CD14-positive monocyte (primary cell): ENCODE measurements at regions not wholly inside any gene's neighbourhood (a gene's known extent, or its start where the extent isn't known, plus 50 kb on each side); places are given as distances from the start of the nearest gene placed in this dataset.

ENCODE experiments used
- DNase-seq, 3 donors: peaks; one replicate each; pipeline ENCODE4 v3.0.0-alpha.2; 2011 to 2022
- H2AFZ ChIP-seq: 2 replicates; pipeline ENCODE4 v1.6.0; 2012; ENCODE audit warnings: mild to moderate bottlenecking, low read depth, low read length, inconsistent platforms; ENCODE audit not compliant: insufficient read depth, poor library complexity, severe bottlenecking
- H3K27ac ChIP-seq, 2 donors: 1 replicate in 1 of 2; 2 replicates in 1 of 2; pipeline ENCODE4 v1.5.1; 2012 to 2013; ENCODE audit warnings: low read length in 2 of 2, control low read depth in 1 of 2, inconsistent platforms in 1 of 2, low read depth in 1 of 2, mild to moderate bottlenecking in 1 of 2
- H3K27me3 ChIP-seq, 2 donors: one replicate each; pipeline versions ENCODE4 v1.6.0 to v1.6.1; 2011 to 2013; ENCODE audit warnings: low read length in 2 of 2; ENCODE audit not compliant: control insufficient read depth in 2 of 2, insufficient read depth in 2 of 2
- H3K36me3 ChIP-seq, 2 donors: replicated peaks in 1 of 2; 1 replicate in 1 of 2; 2 replicates in 1 of 2; pipeline versions ENCODE4 v1.5.1 to v1.6.1; 2012 to 2013; ENCODE audit warnings: low read length in 2 of 2, control low read depth in 1 of 2, inconsistent platforms in 1 of 2, mild to moderate bottlenecking in 1 of 2; ENCODE audit not compliant: insufficient read depth in 2 of 2, control insufficient read depth in 1 of 2
- H3K4me1 ChIP-seq, 2 donors: 1 replicate in 1 of 2; 2 replicates in 1 of 2; pipeline versions ENCODE4 v1.5.1 to v1.6.1; 2012 to 2013; ENCODE audit warnings: low read length in 2 of 2, control low read depth in 1 of 2, inconsistent platforms in 1 of 2, mild to moderate bottlenecking in 1 of 2, moderate library complexity in 1 of 2; ENCODE audit not compliant: insufficient read depth in 2 of 2, control insufficient read depth in 1 of 2
- H3K4me2 ChIP-seq: replicated peaks from 2 replicates; pipeline ENCODE3; 2012; ENCODE audit warnings: low read length, moderate library complexity, mild to moderate bottlenecking; ENCODE audit not compliant: poor library complexity, severe bottlenecking; ENCODE audit errors: extremely low read depth
- H3K4me3 ChIP-seq, 3 experiments: fragments of 200-600 bp in 1 of 3; sonication (generic) in 1 of 3; replicated peaks in 1 of 3; 1 replicate in 2 of 3; 2 replicates in 1 of 3; pipeline ENCODE4 v1.5.1; 2011 to 2013; ENCODE audit warnings: low read length in 3 of 3, mild to moderate bottlenecking in 3 of 3, control low read depth in 2 of 3, low read depth in 2 of 3, inconsistent platforms in 1 of 3, moderate library complexity in 1 of 3
- H3K79me2 ChIP-seq: 2 replicates; pipeline ENCODE4 v1.6.0; 2012; ENCODE audit warnings: mild to moderate bottlenecking, control low read depth, inconsistent platforms, low read length, moderate library complexity; ENCODE audit not compliant: insufficient read depth
- H3K9ac ChIP-seq: 2 replicates; pipeline ENCODE4 v1.6.0; 2017; ENCODE audit warnings: low read length, mild to moderate bottlenecking; ENCODE audit not compliant: insufficient read depth, poor library complexity, severe bottlenecking
- H3K9me3 ChIP-seq, 2 donors: replicated peaks in 1 of 2; 1 replicate in 1 of 2; 2 replicates in 1 of 2; pipeline versions ENCODE4 v1.5.1 to v1.6.1; 2012 to 2013; ENCODE audit warnings: low read length in 2 of 2, control low read depth in 1 of 2; ENCODE audit not compliant: control insufficient read depth in 1 of 2, insufficient read depth in 1 of 2
- H4K20me1 ChIP-seq: 2 replicates; pipeline ENCODE4 v1.6.0; 2012; ENCODE audit warnings: mild to moderate bottlenecking, low read length, control low read depth, moderate library complexity; ENCODE audit not compliant: insufficient read depth
- H3K27ac Mint-ChIP-seq, 7 donors: one replicate each; pipeline ENCODE4 v1.8.0; 2020; ENCODE audit warnings: mild to moderate bottlenecking in 7 of 7, mixed read lengths in 7 of 7, moderate library complexity in 6 of 7, inconsistent platforms in 2 of 7
- H3K27me3 Mint-ChIP-seq, 3 donors: one replicate each; pipeline ENCODE4 v1.8.0; 2021 to 2022; ENCODE audit warnings: low read depth in 3 of 3, mild to moderate bottlenecking in 3 of 3, mixed read lengths in 3 of 3, moderate library complexity in 3 of 3, inconsistent platforms in 1 of 3
- H3K36me3 Mint-ChIP-seq, 2 donors: one replicate each; pipeline ENCODE4 v1.8.0; 2020; ENCODE audit warnings: mixed read lengths in 2 of 2, inconsistent platforms in 1 of 2, mild to moderate bottlenecking in 1 of 2
- H3K4me1 Mint-ChIP-seq: one replicate; pipeline ENCODE4 v1.8.0; 2020; ENCODE audit warnings: mild to moderate bottlenecking, mixed read lengths
- H3K4me3 Mint-ChIP-seq, 2 donors: one replicate each; pipeline ENCODE4 v1.8.0; 2020; ENCODE audit warnings: mild to moderate bottlenecking in 2 of 2, mixed read lengths in 2 of 2, moderate library complexity in 1 of 2
- H3K9me3 Mint-ChIP-seq, 7 donors: one replicate each; pipeline ENCODE4 v1.8.0; 2020 to 2022; ENCODE audit warnings: mixed read lengths in 7 of 7, mild to moderate bottlenecking in 6 of 7, moderate library complexity in 6 of 7, inconsistent platforms in 2 of 7
- WGBS: methylation state at CpG from one replicate; pipeline ENCODE4 v1.1.5; 2013; ENCODE audit warnings: missing lambda C conversion rate; ENCODE audit not compliant: insufficient coverage; 5-methylcytosine and 5-hydroxymethylcytosine counted together
- intact Hi-C, 2 donors: fragments of 100-400 bp; cut with micrococcal nuclease; formaldehyde crosslinking; loops; one replicate each; pipeline versions ENCODE4 v1.15.0 to v1.15.1; 2023
- TF ChIP-seq, protein P1 (sequence below): fragments of 200-600 bp; IDR thresholded peaks from one replicate; pipeline ENCODE4 v1.8.0; 2022; ENCODE audit warnings: antibody characterized with exemption, mild to moderate bottlenecking

DNA sequence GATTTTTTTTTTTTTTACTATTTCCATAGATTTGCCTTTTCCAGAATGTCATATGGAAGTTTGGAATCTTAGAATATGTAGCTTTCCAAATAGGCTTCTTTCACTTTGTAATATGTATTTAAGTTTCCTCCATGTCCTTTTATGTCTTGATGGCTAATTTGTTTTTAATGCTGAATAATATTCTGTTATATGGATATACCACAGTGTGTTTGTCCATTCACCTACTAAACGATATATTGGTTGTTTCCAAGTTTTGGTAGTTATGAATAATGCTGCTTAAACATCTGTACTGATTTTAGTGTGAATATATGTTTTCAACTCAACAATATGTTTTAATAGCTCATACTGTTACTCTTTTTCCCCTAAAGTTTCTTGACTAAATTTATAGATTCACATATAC is 669.8 kb upstream of the PCDH15 start:
- H3K4me3 Mint-ChIP-seq: no peak overlapping the region
- Histone ChIP-seq H3K9ac (no peak overlapping the region), H3K4me3 (no peak overlapping the region), H3K79me2 (no peaks in the 10 kb centered on the region), H3K4me1 (no peaks in the 10 kb centered on the region), H2AFZ (no peak overlapping the region), H3K9me3 (no peaks in the 10 kb centered on the region), H3K27me3 (no peaks in the 10 kb centered on the region), H3K27ac (no peak overlapping the region), H3K36me3 (no peaks in the 10 kb centered on the region), H4K20me1 (no peaks in the 10 kb centered on the region), H3K4me2 (no peak overlapping the region)
- DNase-seq: no peak
- peaks cover 0 to 3% (median 0%) of the 10 kb centered on the region in 7 donors for H3K9me3 Mint-ChIP-seq
- no peaks in the 10 kb centered on the region for H3K4me1 Mint-ChIP-seq
- TF ChIP-seq, protein P1, sequence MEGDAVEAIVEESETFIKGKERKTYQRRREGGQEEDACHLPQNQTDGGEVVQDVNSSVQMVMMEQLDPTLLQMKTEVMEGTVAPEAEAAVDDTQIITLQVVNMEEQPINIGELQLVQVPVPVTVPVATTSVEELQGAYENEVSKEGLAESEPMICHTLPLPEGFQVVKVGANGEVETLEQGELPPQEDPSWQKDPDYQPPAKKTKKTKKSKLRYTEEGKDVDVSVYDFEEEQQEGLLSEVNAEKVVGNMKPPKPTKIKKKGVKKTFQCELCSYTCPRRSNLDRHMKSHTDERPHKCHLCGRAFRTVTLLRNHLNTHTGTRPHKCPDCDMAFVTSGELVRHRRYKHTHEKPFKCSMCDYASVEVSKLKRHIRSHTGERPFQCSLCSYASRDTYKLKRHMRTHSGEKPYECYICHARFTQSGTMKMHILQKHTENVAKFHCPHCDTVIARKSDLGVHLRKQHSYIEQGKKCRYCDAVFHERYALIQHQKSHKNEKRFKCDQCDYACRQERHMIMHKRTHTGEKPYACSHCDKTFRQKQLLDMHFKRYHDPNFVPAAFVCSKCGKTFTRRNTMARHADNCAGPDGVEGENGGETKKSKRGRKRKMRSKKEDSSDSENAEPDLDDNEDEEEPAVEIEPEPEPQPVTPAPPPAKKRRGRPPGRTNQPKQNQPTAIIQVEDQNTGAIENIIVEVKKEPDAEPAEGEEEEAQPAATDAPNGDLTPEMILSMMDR: no peak
- H3K36me3 Mint-ChIP-seq: no peaks in the 10 kb centered on the region
- no peaks in the 10 kb centered on the region for H3K27me3 Mint-ChIP-seq
- no peak overlapping the region for H3K27ac Mint-ChIP-seq
- no CpG with 5 or more reads among the region's 1 CpG for WGBS
- intact Hi-C loops: no loop called here

DNA sequence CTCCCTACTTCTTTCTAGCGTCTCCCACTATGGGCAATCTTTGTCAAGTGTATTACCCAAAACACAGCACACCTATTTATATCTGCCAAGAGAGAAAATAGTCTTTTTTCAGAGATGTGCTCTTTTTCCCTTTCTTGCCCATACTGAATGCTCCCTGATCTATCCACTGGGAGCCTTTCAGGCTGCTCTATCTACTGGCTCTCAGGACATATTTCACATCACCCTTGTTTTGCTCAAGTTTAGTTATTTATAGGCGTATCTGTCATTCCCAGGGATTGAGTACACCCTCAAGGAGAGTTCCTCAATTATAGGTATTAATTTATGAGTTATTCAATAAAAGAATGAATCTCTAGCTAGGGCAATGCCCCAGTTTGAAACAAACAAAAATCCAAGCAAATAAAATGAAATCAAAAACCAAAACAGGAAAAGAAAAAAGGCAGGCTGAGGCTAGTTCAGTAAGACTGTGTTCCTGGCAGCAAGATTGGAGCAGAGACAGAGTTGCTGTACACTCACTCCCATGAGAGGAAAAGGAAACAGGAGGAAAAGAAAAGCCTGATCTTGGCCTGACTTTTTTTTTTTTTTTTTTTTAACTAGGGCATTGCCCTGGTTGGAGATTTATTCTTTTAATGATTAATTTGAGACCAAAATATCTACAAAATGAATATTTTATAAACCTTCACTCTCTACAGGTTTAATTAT is 665.9 kb upstream of the PCDH15 start:
- H3K4me2 ChIP-seq: no peak overlapping the region
- no CpG with 5 or more reads among the region's 2 CpGs for WGBS
- H3K4me3 ChIP-seq: no peak overlapping the region
- H3K9me3 Mint-ChIP-seq: peaks cover 0 to 3% (median 0%) of the 10 kb centered on the region in 7 donors
- TF ChIP-seq, protein P1: no peak
- H3K9me3 ChIP-seq: no peaks in the 10 kb centered on the region
- H3K9ac ChIP-seq: no peak overlapping the region
- no peak overlapping the region for H3K4me3 Mint-ChIP-seq
- no peaks in the 10 kb centered on the region for H4K20me1 ChIP-seq
- no peaks in the 10 kb centered on the region for H3K4me1 ChIP-seq
- H3K36me3 Mint-ChIP-seq: no peaks in the 10 kb centered on the region
- no peaks in the 10 kb centered on the region for H3K36me3 ChIP-seq
- no peak overlapping the region for H3K27ac ChIP-seq
- intact Hi-C loops: no loop called here
- no peak for DNase-seq
- H3K27me3 ChIP-seq: no peaks in the 10 kb centered on the region
- no peaks in the 10 kb centered on the region for H3K4me1 Mint-ChIP-seq
- H3K27ac Mint-ChIP-seq: no peak overlapping the region
- H2AFZ ChIP-seq: no peak overlapping the region
- H3K27me3 Mint-ChIP-seq: no peaks in the 10 kb centered on the region
- H3K79me2 ChIP-seq: no peaks in the 10 kb centered on the region
